ENCODE measurements at regions not wholly inside any gene's neighbourhood (a gene's known extent, or its start where the extent isn't known, plus 50 kb on each side); places are given as distances from the start of the nearest gene placed in this dataset.
A peak's percentile ranks its signal among the peaks of the same experiment; 100 is the strongest.

GRCh38 chr10:52442576-52442975, 128.5 kb downstream of the DKK1 start:
- H3K27me3 ChIP-seq (ENCODE audit: control insufficient read depth in 1 of 2, insufficient read depth in 1 of 2, low read length in 2 of 2) = no peaks in the 10 kb centered on the region
- peak; percentile 68 for DNase-seq
- H2BK15ac ChIP-seq (ENCODE audit: low read depth, poor library complexity, severe bottlenecking) = no peak overlapping the region
- no peak overlapping the region for H3K27ac ChIP-seq (ENCODE audit: low read length, poor library complexity, severe bottlenecking)
- no peak overlapping the region for H2BK5ac ChIP-seq (ENCODE audit: low read depth, low read length, poor library complexity, severe bottlenecking)
- no peak overlapping the region for H3K18ac ChIP-seq (ENCODE audit: low read depth in 1 of 2, low read length in 2 of 2)
- H4K91ac ChIP-seq (ENCODE audit: low read length) = no peak overlapping the region
- H2AK5ac ChIP-seq (ENCODE audit: low read length, severe bottlenecking) = no peak overlapping the region
- H3K79me1 ChIP-seq (replicated peaks; ENCODE audit: low read length, poor library complexity, severe bottlenecking) = no peaks in the 10 kb centered on the region
- H2BK12ac ChIP-seq (ENCODE audit: low read length in 2 of 2) = no peak overlapping the region
- no peak overlapping the region for H3K14ac ChIP-seq (ENCODE audit: low read length in 2 of 2)
- no peak overlapping the region for H4K8ac ChIP-seq (ENCODE audit: low read length)
- H3K23ac ChIP-seq (ENCODE audit: low read length in 2 of 2) = no peak overlapping the region
- no peaks in the 10 kb centered on the region for H3K36me3 ChIP-seq (ENCODE audit: control insufficient read depth in 1 of 2, insufficient read depth in 2 of 2, low read depth in 1 of 2, low read length in 2 of 2)
- H2AFZ ChIP-seq (ENCODE audit: low read depth, low read length) = no peak overlapping the region
- no peak overlapping the region for H2BK120ac ChIP-seq (ENCODE audit: low read depth, low read length)
- no peak overlapping the region for H3K4me3 ChIP-seq (ENCODE audit: insufficient read depth in 1 of 2, low read depth in 1 of 2, low read length in 2 of 2)
- H3K4ac ChIP-seq (ENCODE audit: low read depth in 1 of 2, low read length in 2 of 2) = no peak overlapping the region
- H3K4me1 ChIP-seq (ENCODE audit: control insufficient read depth, insufficient read depth, low read depth, low read length) = no peaks in the 10 kb centered on the region
- no peak overlapping the region for H3K4me2 ChIP-seq (ENCODE audit: low read length, poor library complexity, severe bottlenecking)
- H3K9me3 ChIP-seq (ENCODE audit: control insufficient read depth, low read length) = no peaks in the 10 kb centered on the region
- H3K9ac ChIP-seq (ENCODE audit: low read length) = peak overlapping the region; percentile 90

DNA sequence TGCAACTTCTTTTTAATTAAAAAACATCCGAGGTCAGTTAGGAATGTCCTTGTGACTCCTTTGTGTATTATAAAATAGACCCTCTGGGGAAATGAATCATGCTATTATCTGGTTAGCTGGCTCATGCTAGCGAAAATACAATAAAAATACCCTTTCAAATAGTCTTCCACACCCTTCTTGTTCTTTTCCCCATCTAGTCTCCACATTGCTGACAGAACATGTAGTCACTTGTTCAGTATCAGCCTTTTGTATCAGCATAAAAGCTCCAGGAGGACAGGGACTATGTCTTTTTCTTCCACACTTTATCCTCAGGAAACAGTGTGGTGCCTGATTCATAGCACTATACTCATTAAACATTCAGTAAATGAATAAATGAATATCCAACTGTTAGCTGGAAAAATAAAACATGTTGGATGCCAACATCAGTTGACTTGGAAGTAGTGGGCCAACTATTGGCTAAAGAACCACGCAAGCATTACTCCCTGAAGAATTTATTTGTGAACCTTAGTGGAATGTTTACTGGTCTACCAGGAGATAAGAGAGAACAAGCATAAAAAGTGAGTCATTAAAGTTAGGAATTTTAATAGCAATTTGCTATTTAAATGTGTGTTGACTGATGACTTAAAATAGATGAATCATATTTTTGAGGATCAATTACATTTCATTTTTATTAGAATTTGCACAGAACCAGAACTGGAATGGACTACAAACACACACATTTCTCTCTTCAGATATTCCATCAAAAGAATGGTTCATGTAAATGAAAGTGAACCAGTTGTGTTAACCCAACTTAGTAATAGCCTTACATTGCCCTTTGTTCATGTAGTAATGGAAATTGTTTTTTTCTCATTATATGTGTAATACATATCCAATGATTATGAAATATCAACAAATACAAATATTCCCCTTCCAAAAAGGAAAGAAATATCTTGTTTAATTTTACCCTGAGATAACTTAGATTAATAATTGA, 129.6 kb downstream of the DKK1 start:
- Histone ChIP-seq H3K18ac (ENCODE audit: low read depth in 1 of 2, low read length in 2 of 2) (no peak overlapping the region), H3K4me2 (ENCODE audit: low read length, poor library complexity, severe bottlenecking) (no peak overlapping the region), H2BK15ac (ENCODE audit: low read depth, poor library complexity, severe bottlenecking) (no peak overlapping the region), H2AK5ac (ENCODE audit: low read length, severe bottlenecking) (no peak overlapping the region), H3K23ac (ENCODE audit: low read length in 2 of 2) (no peak overlapping the region), H4K8ac (ENCODE audit: low read length) (no peak overlapping the region), H3K9ac (ENCODE audit: low read length) (peak overlapping the region; percentile 90), H3K27ac (ENCODE audit: low read length, poor library complexity, severe bottlenecking) (no peak overlapping the region), H3K4me3 (ENCODE audit: insufficient read depth in 1 of 2, low read depth in 1 of 2, low read length in 2 of 2) (no peak overlapping the region), H2BK5ac (ENCODE audit: low read depth, low read length, poor library complexity, severe bottlenecking) (no peak overlapping the region), H3K4ac (ENCODE audit: low read depth in 1 of 2, low read length in 2 of 2) (peak overlapping the region in 1 of 2 experiments; percentile 10), H2BK120ac (ENCODE audit: low read depth, low read length) (no peak overlapping the region), H2BK12ac (ENCODE audit: low read length in 2 of 2) (peak overlapping the region in 1 of 2 experiments; percentile 30), H2AFZ (ENCODE audit: low read depth, low read length) (no peak overlapping the region), H4K91ac (ENCODE audit: low read length) (no peak overlapping the region), H3K9me3 (ENCODE audit: control insufficient read depth, low read length) (no peaks in the 10 kb centered on the region), H3K27me3 (ENCODE audit: control insufficient read depth in 1 of 2, insufficient read depth in 1 of 2, low read length in 2 of 2) (no peaks in the 10 kb centered on the region), H3K14ac (ENCODE audit: low read length in 2 of 2) (no peak overlapping the region), H3K4me1 (ENCODE audit: control insufficient read depth, insufficient read depth, low read depth, low read length) (no peaks in the 10 kb centered on the region), H3K79me1 (replicated peaks; ENCODE audit: low read length, poor library complexity, severe bottlenecking) (no peaks in the 10 kb centered on the region), H3K36me3 (ENCODE audit: control insufficient read depth in 1 of 2, insufficient read depth in 2 of 2, low read depth in 1 of 2, low read length in 2 of 2) (no peaks in the 10 kb centered on the region)
- 10% methylated on average over 2 of the region's 3 CpGs for WGBS
- DNase-seq = peak; percentile 73

- Histone ChIP-seq H3K9me3 (ENCODE audit: control insufficient read depth, low read length) (no peaks in the 10 kb centered on the region), H3K4me3 (ENCODE audit: insufficient read depth in 1 of 2, low read depth in 1 of 2, low read length in 2 of 2) (no peak overlapping the region), H3K79me1 (replicated peaks; ENCODE audit: low read length, poor library complexity, severe bottlenecking) (no peaks in the 10 kb centered on the region), H3K27ac (ENCODE audit: low read length, poor library complexity, severe bottlenecking) (no peak overlapping the region), H3K4me1 (ENCODE audit: control insufficient read depth, insufficient read depth, low read depth, low read length) (no peaks in the 10 kb centered on the region), H3K4me2 (ENCODE audit: low read length, poor library complexity, severe bottlenecking) (no peak overlapping the region), H3K4ac (ENCODE audit: low read depth in 1 of 2, low read length in 2 of 2) (no peak overlapping the region), H4K91ac (ENCODE audit: low read length) (no peak overlapping the region), H2BK15ac (ENCODE audit: low read depth, poor library complexity, severe bottlenecking) (no peak overlapping the region), H2BK5ac (ENCODE audit: low read depth, low read length, poor library complexity, severe bottlenecking) (no peak overlapping the region), H3K9ac (ENCODE audit: low read length) (peak overlapping the region; percentile 11), H3K18ac (ENCODE audit: low read depth in 1 of 2, low read length in 2 of 2) (no peak overlapping the region), H2BK120ac (ENCODE audit: low read depth, low read length) (no peak overlapping the region), H2AK5ac (ENCODE audit: low read length, severe bottlenecking) (no peak overlapping the region), H3K23ac (ENCODE audit: low read length in 2 of 2) (no peak overlapping the region), H2BK12ac (ENCODE audit: low read length in 2 of 2) (no peak overlapping the region), H3K27me3 (ENCODE audit: control insufficient read depth in 1 of 2, insufficient read depth in 1 of 2, low read length in 2 of 2) (no peaks in the 10 kb centered on the region), H2AFZ (ENCODE audit: low read depth, low read length) (no peak overlapping the region), H3K36me3 (ENCODE audit: control insufficient read depth in 1 of 2, insufficient read depth in 2 of 2, low read depth in 1 of 2, low read length in 2 of 2) (no peaks in the 10 kb centered on the region), H4K8ac (ENCODE audit: low read length) (no peak overlapping the region), H3K14ac (ENCODE audit: low read length in 2 of 2) (no peak overlapping the region)
- DNase-seq = no peak
- 100% methylated on average over 2 of the region's 5 CpGs for WGBS
Measured at GRCh38 chr10:52446391-52446790, 132.3 kb downstream of the DKK1 start.

- Histone ChIP-seq H3K18ac (ENCODE audit: low read depth in 1 of 2, low read length in 2 of 2) (no peak overlapping the region), H3K27me3 (ENCODE audit: control insufficient read depth in 1 of 2, insufficient read depth in 1 of 2, low read length in 2 of 2) (no peaks in the 10 kb centered on the region), H2BK5ac (ENCODE audit: low read depth, low read length, poor library complexity, severe bottlenecking) (no peak overlapping the region), H3K4me2 (ENCODE audit: low read length, poor library complexity, severe bottlenecking) (no peak overlapping the region), H3K36me3 (ENCODE audit: control insufficient read depth in 1 of 2, insufficient read depth in 2 of 2, low read depth in 1 of 2, low read length in 2 of 2) (no peaks in the 10 kb centered on the region), H4K91ac (ENCODE audit: low read length) (no peak overlapping the region), H3K4ac (ENCODE audit: low read depth in 1 of 2, low read length in 2 of 2) (no peak overlapping the region), H2BK120ac (ENCODE audit: low read depth, low read length) (no peak overlapping the region), H3K9ac (ENCODE audit: low read length) (no peak overlapping the region), H3K23ac (ENCODE audit: low read length in 2 of 2) (no peak overlapping the region), H3K4me1 (ENCODE audit: control insufficient read depth, insufficient read depth, low read depth, low read length) (no peaks in the 10 kb centered on the region), H3K27ac (ENCODE audit: low read length, poor library complexity, severe bottlenecking) (no peak overlapping the region), H4K8ac (ENCODE audit: low read length) (no peak overlapping the region), H3K9me3 (ENCODE audit: control insufficient read depth, low read length) (no peaks in the 10 kb centered on the region), H2BK12ac (ENCODE audit: low read length in 2 of 2) (no peak overlapping the region), H2AK5ac (ENCODE audit: low read length, severe bottlenecking) (no peak overlapping the region), H3K14ac (ENCODE audit: low read length in 2 of 2) (no peak overlapping the region), H2BK15ac (ENCODE audit: low read depth, poor library complexity, severe bottlenecking) (no peak overlapping the region), H3K79me1 (replicated peaks; ENCODE audit: low read length, poor library complexity, severe bottlenecking) (no peaks in the 10 kb centered on the region), H3K4me3 (ENCODE audit: insufficient read depth in 1 of 2, low read depth in 1 of 2, low read length in 2 of 2) (no peak overlapping the region), H2AFZ (ENCODE audit: low read depth, low read length) (no peak overlapping the region)
- peak; percentile 10 for DNase-seq
Measured at GRCh38 chr10:52447931-52448353, 133.9 kb downstream of the DKK1 start.

All from mesenchymal stem cell (in vitro differentiated cells and primary cell).